Central memory CD4-positive, alpha-beta T cell (primary cell): ENCODE measurements at regions not wholly inside any gene's neighbourhood (a gene's known extent, or its start where the extent isn't known, plus 50 kb on each side); places are given as distances from the start of the nearest gene placed in this dataset.
"Not testable (repeated sequence)": the region's sequence is repeated elsewhere in the genome, so short reads cannot be mapped to it uniquely, and the experiment has no call there.

ENCODE experiments used
- DNase-seq: peaks from one replicate; pipeline ENCODE4 v3.0.0; 2022

- DNase-seq: no peak
These were observed 86.0 kb upstream of the TET2 start for GRCh38 chr4:105060628-105061027.

- no peak for DNase-seq
These were observed 85.5 kb upstream of the TET2 start for GRCh38 chr4:105061136-105061696.

- no peak for DNase-seq
These were observed 84.9 kb upstream of the TET2 start for GRCh38 chr4:105061731-105062130.

GRCh38 chr4:105066401-105066800, 80.3 kb upstream of the TET2 start:
- DNase-seq: no peak

GRCh38 chr4:105067431-105067830, 79.2 kb upstream of the TET2 start:
- no peak for DNase-seq

GRCh38 chr4:105067946-105068345, 78.7 kb upstream of the TET2 start:
- DNase-seq: no peak

- no peak for DNase-seq
These were observed 78.2 kb upstream of the TET2 start for GRCh38 chr4:105068516-105068915.

GRCh38 chr4:105072095-105072494, 74.6 kb upstream of the TET2 start:
- DNase-seq: not testable (repeated sequence)

GRCh38 chr4:105074097-105074496, 72.6 kb upstream of the TET2 start:
- DNase-seq: no peak

GRCh38 chr4:105075045-105075444, 71.6 kb upstream of the TET2 start:
- DNase-seq: no peak

- DNase-seq: no peak
These were observed 58.4 kb upstream of the TET2 start for GRCh38 chr4:105088110-105088879.

- DNase-seq: no peak
These were observed 54.3 kb upstream of the TET2 start for GRCh38 chr4:105092356-105092755.

- no peak for DNase-seq
These were observed 53.9 kb upstream of the TET2 start for GRCh38 chr4:105092768-105093167.

- no peak for DNase-seq
These were observed 52.7 kb upstream of the TET2 start for GRCh38 chr4:105093975-105094374.
